ENCODE measurements at regions not wholly inside any gene's neighbourhood (a gene's known extent, or its start where the extent isn't known, plus 50 kb on each side); places are given as distances from the start of the nearest gene placed in this dataset.
A peak's percentile ranks its signal among the peaks of the same experiment; 100 is the strongest.

DNA sequence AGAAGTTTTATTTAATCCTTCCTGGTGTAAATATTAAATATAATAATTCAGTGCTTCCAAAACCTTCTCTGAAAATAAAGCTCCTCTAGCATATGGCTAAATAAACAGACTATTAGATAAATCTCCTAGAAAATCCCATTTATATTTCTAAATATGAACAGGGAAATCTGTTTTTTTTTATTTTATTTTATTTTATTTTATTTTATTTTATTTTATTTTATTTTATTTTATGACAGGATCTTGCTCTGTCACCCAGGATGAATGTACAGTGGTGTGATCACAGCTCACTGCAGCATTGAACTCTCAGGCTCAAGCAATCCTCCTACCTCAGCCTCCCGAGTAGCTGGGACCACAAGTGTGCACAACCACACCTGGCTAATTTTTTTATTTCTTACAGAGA is 673.5 kb downstream of the IRS1 start:
- no peaks in the 10 kb centered on the region for H3K9me3 ChIP-seq
- TF ChIP-seq, protein P1, sequence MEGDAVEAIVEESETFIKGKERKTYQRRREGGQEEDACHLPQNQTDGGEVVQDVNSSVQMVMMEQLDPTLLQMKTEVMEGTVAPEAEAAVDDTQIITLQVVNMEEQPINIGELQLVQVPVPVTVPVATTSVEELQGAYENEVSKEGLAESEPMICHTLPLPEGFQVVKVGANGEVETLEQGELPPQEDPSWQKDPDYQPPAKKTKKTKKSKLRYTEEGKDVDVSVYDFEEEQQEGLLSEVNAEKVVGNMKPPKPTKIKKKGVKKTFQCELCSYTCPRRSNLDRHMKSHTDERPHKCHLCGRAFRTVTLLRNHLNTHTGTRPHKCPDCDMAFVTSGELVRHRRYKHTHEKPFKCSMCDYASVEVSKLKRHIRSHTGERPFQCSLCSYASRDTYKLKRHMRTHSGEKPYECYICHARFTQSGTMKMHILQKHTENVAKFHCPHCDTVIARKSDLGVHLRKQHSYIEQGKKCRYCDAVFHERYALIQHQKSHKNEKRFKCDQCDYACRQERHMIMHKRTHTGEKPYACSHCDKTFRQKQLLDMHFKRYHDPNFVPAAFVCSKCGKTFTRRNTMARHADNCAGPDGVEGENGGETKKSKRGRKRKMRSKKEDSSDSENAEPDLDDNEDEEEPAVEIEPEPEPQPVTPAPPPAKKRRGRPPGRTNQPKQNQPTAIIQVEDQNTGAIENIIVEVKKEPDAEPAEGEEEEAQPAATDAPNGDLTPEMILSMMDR (IDR thresholded peaks at IDR 0.05) = no peak
- intact Hi-C loops (cut with DNase I) = no loop called here
- DNase-seq (no peak), ATAC-seq (no peak)
- H3K4me3 ChIP-seq = no peak overlapping the region
- H3K27ac ChIP-seq = no peak overlapping the region
- H3K4me1 ChIP-seq = peaks cover 24% of the 10 kb centered on the region
- no peaks in the 10 kb centered on the region for H3K27me3 ChIP-seq (ENCODE audit: low read depth)
- H3K36me3 ChIP-seq = no peaks in the 10 kb centered on the region

DNA sequence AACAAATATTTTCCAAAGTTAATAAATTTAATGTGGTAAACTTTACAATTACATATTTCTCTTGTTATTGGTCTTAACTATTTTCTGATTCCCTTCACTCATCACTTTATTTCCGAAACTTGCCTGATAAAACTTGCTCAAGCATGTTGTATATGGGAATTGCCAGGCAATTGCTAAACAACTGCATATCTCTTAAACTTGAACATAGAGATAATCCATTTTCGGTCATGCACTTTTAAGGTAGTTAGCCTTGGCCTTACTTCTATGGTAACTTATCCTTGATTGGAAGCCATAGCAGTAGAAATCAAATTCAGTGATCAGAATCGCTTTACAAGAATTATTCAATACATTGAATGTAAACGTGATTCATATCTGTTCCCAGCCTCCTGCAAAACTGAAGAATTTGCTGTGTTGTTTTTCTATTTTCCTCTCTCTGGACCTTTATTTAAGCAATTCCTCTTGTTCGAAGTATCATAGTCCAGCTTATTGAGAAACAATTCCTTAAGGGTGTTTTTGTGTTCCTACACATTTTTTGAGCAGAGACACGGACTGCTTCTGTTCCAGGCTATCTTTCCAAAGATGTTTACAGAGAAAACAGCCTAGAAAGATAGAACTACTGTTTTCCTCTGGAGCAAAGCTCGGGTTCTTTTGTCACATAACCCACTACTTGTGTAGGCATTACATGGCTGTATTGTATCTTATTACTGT is 674.3 kb downstream of the IRS1 start:
- Histone ChIP-seq H3K27ac (no peak overlapping the region), H3K36me3 (no peaks in the 10 kb centered on the region), H3K4me1 (peaks cover 24% of the 10 kb centered on the region), H3K9me3 (no peaks in the 10 kb centered on the region), H3K27me3 (ENCODE audit: low read depth) (no peaks in the 10 kb centered on the region), H3K4me3 (no peak overlapping the region)
- DNase-seq (no peak), ATAC-seq (no peak)
- TF ChIP-seq, protein P1 (IDR thresholded peaks at IDR 0.05) = no peak
- intact Hi-C loops (cut with DNase I) = no loop called here

- H3K27ac ChIP-seq = no peak overlapping the region
- TF ChIP-seq, protein P1 (IDR thresholded peaks at IDR 0.05) = no peak
- intact Hi-C loops (cut with DNase I) = no loop called here
- no peak overlapping the region for H3K4me3 ChIP-seq
- H3K36me3 ChIP-seq = no peaks in the 10 kb centered on the region
- ATAC-seq (no peak), DNase-seq (no peak)
- no peaks in the 10 kb centered on the region for H3K27me3 ChIP-seq (ENCODE audit: low read depth)
- no peaks in the 10 kb centered on the region for H3K9me3 ChIP-seq
- H3K4me1 ChIP-seq = peaks cover 25% of the 10 kb centered on the region
These were observed 675.0 kb downstream of the IRS1 start for GRCh38 chr2:226124548-226125011.

GRCh38 chr2:226123300-226123699 is 676.3 kb downstream of the IRS1 start:
- no peaks in the 10 kb centered on the region for H3K36me3 ChIP-seq
- DNase-seq (no peak), ATAC-seq (no peak)
- H3K4me1 ChIP-seq = peaks cover 34% of the 10 kb centered on the region
- no peak overlapping the region for H3K4me3 ChIP-seq
- no peaks in the 10 kb centered on the region for H3K9me3 ChIP-seq
- no peaks in the 10 kb centered on the region for H3K27me3 ChIP-seq (ENCODE audit: low read depth)
- intact Hi-C loops (cut with DNase I) = no loop called here
- TF ChIP-seq, protein P1 (IDR thresholded peaks at IDR 0.05) = no peak
- H3K27ac ChIP-seq = no peak overlapping the region

DNA sequence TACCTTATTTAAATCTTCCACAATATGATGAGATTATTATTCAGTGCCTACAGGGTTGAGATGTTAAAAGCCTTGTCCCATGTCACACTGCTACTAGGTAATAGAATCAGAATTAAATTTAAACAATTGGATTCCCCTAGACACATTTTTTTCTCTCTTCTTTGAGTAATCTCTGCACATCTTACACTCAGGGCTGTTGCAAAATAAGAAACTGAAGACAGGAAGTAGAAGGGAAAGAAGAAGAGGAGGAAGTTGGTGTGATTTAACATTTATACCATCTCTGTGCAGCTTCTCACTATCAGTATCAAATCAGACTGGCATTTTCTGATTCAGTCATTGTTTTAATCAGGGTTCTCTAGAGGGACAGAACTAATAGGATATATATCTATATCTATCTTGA is 677.6 kb downstream of the IRS1 start:
- Histone ChIP-seq H3K27me3 (ENCODE audit: low read depth) (no peaks in the 10 kb centered on the region), H3K9me3 (no peaks in the 10 kb centered on the region), H3K27ac (no peak overlapping the region), H3K4me1 (peaks cover 34% of the 10 kb centered on the region), H3K4me3 (no peak overlapping the region), H3K36me3 (no peaks in the 10 kb centered on the region)
- TF ChIP-seq, protein P1 (IDR thresholded peaks at IDR 0.05) = no peak
- ATAC-seq (peak; percentile 37 to 40), DNase-seq (no peak)
- intact Hi-C loops (cut with DNase I) = no loop called here
